Stimulated activated CD4-positive, alpha-beta T cell treated with anti-CD3 and anti-CD28 coated beads, TNF-alpha, amount 100 ng/mL, for 1 hour (primary cell): ENCODE measurements at regions not wholly inside any gene's neighbourhood (a gene's known extent, or its start where the extent isn't known, plus 50 kb on each side); places are given as distances from the start of the nearest gene placed in this dataset.

Source experiments
- DNase-seq, 3 donors: peaks; one replicate each; pipeline ENCODE4 v3.0.0-alpha.2; 2020; ENCODE audit warnings: low read depth in 3 of 3, low spot score in 1 of 3

GRCh38 chr5:138666226-138666742 is 86.9 kb upstream of the CTNNA1 start:
- no peak for DNase-seq

GRCh38 chr5:138665261-138665660 is 88.0 kb upstream of the CTNNA1 start:
- no peak for DNase-seq

DNA sequence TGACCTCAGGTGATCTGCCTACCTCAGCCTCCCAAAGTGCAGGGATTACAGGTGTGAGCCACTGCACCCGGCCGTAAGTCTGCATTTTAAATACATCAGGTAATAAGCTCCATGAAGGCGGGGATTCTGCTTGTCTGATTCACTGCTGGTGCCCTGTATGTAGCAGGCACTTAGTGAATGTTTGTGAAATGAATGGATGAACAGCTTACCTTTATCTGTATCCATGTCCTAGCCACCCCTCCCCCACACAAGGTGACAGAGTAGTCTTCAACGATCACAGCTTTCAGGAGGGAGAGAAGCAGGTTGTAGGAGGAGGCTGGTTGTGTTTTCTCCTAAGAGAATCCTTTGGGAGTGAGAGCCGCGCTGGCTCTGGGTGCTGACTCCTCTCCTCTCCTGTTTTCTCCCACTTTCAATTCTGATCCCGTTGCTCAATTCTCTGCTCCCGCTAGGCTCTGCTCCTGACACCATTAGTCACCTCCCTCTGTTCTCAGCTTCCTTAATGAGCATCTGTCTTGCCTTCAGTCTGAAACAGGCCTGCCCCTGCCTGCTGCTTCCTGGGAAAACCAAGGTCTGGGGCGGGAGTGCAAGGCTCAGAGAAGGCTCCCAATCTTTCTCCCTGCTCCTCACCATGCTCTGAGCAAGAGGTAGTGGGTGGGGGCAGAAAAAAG is 88.8 kb upstream of the CTNNA1 start:
- no peak for DNase-seq

DNA sequence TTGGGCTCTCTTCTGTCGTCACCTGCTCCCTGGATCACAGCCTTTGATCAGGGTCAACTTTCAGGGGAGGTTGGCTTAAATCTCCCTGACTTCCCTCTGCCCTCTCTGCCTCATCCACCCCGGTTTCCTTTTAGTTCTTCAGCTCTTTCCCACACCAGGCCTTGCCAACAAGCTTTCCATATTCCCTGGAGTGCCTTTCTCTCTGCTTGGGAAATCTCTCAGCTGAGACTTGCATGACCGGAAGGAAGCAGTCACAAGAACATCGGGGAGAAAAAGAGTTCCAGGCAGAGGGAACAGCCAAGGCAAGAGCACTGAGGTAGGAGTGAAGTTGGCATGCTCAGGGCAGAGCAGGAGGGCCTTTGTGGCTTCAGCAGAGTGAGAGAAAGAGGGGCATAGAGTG is 88.4 kb upstream of the HSPA9 start:
- DNase-seq: no peak

GRCh38 chr5:138663009-138663408 is 87.8 kb upstream of the HSPA9 start:
- DNase-seq: no peak

GRCh38 chr5:138662599-138662998 is 87.4 kb upstream of the HSPA9 start:
- no peak for DNase-seq

- DNase-seq: no peak
These were observed 86.8 kb upstream of the HSPA9 start for GRCh38 chr5:138661991-138662434.

DNA sequence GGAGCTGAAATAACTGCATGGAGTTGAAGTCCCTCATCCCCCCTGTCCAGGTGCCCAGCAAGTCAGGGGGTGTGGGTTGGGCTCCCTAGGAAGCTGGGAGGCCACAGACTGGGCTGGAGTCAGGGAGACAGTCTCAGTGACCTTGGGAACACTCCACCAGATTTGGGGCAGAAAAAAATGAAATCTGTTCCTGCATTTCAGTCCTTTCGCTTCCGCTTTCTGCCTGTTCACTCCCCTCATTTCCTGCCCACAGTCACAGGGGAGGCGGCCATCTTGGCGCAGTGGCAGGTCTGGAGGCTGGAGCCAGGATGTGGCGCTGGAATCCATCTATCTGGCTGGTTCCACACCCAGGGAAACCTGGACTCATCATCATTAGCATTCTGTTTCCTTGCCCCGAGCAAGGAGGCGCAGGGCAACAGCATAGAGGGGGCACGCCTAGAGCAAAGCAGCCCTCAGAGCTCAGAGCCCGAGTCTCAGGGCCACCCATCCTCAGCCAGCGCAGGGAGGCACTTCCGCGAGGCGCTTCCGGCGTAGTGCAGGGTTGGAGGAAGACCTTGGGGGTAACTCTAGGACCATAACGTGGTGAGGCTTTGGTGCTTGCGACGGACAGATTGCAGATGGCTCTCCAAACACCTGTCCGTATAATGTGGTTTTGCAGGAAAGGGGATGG is 86.2 kb upstream of the HSPA9 start:
- no peak for DNase-seq

DNA sequence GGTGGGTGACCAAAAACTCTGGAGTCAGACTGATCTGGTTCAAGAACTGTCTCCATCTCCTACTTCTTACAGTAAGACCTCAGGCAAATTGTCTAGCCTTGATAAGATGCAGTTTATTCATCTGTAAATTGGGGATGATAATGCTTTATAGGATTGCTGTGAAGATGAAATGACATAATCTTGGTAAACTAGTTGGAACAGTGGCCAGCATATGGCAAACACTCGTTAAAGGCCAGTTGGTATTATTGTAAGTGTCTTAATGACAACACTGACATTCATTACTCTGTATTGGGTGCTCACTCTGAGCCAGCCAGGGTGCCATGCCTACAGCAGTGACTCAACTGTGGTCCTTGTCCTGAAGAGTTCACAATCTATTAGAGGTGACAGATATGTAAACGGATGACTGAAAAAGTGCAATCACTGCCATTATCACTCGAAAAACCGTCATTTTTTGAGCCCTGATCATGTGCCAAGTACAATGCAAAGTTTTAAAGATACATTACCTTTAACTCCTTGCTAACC is 84.9 kb upstream of the HSPA9 start:
- no peak for DNase-seq

- DNase-seq: no peak
These were observed 84.4 kb upstream of the HSPA9 start for GRCh38 chr5:138659561-138659960.

DNA sequence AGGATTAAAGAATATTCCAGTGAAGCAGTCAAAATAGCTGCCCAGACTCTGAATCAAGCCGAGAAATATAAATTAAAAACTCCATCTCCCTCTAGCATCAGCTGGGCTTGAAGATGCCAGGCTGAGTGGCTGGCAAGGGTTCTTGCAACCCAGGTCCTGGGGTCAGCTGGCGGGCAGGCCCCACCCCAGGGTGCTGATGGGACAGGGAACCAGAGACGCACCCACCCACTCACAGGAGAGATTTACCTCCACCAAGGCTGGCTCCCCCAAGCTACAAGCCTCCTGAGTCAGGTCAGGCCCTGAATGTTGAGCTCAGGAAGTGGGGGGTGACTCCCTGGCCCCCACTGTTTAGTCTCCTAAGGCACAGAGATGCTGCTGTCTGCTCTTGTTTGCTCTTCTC is 83.9 kb upstream of the HSPA9 start:
- DNase-seq: no peak

GRCh38 chr5:138658676-138659075 is 83.5 kb upstream of the HSPA9 start:
- no peak for DNase-seq

DNA sequence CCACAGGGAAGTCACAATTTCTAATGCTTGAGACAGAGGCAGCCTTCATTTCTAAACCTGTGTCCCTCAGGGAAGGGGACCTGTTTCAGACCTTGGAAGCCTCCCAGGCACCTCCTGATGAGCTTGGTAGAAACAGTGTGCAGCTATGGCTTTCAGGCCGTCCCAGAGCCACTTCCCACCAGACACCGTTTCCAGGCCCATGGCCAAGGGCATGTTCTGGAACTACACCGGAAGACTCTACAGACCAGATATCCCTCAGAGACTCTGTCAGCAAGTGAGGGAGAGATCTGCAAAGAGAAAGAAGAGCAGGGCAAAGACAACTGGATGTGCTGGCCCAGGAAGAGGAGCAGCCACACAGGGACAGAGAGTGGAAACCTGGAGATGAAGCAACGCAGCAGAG is 82.2 kb upstream of the HSPA9 start:
- DNase-seq: no peak

DNA sequence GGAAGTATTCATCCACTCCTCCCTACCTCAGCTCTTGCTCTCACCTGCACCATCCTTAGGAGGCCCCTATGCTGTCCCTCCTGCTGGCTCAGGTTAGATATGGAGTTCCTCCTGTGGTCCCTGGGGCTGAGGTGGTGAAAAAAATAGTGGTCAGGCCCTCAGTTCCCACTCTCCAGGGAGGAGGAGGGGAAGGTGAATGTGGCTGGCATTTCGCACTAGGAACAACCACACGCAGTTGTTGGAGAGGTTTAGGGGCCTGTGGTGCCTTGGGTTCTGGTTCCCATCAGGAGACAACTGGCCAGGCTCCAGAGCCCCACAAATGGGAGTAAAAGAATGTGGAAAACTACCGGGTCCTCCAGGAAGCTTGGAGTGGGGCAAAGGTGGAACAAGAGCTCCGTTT is 81.7 kb upstream of the HSPA9 start:
- DNase-seq: no peak

DNA sequence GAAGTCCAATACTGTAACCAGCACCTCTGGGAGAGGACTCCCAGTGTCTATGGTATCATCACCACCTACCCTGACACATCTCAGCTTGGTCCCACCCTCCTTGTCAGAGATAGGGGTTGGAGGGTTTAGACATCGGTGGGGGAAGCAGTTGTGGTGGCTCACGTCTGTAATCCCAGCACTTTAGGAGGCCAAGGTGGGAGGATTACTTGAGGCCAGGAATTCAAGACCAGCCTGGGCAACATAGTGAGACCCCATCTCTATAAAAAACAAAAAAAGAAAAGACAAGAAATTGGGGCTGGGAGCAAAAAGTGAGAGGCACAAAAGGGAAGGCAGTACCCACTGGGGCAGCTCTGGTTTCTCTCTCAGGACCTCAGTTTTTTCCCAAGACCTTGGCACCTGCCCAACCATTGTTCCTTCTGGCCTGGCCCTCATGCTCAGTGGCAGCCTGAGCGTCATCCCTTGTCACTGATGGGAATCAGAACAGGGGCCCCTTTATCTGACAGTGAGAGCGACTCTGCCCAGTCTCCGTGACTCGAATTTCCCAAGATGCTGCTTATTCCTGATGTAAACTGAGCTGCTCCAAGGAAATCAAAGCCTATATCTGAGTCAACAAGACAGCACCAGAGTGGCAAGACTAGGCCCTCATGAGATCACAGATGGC is 80.5 kb upstream of the HSPA9 start:
- DNase-seq: no peak

GRCh38 chr5:138654281-138654867 is 79.2 kb upstream of the HSPA9 start:
- peak; percentile 18 to 51 (median 35) for DNase-seq

DNA sequence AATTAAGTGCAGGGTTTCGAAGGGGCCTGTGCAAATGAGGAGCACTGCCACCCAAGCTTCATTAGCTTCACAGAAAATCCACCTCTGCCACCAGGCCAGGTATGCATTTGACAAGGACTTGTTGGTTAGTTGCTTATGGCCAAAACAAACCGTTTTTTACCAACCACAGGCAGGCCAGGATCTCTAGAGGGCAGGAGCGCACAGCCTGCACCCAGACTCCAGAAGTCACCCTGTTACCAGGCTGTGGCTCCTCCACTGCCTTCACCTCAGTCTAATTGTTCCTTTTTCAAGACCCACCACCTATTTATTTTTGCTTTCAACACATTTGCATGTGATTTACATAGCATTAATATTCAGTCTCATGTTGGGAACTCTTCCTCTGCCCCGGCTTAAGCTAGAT is 78.3 kb upstream of the HSPA9 start:
- DNase-seq: no peak

DNA sequence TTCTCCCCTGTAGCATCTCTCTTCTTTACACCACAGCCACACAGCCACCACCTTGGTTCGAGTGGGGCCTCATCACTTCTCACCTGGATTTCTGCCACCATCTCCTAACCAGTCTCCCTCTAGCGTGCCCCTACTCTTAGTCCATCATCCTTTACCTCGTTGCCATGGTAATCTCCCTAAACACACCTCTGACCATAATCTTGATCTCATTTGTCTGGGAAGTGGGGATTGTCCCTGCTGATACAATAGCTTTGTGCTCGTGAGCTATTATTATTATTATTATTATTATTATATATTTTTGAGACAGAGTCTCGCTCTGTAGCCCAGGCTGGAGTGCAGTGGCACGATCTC is 76.5 kb upstream of the HSPA9 start:
- no peak for DNase-seq

GRCh38 chr5:138651058-138651766 is 76.0 kb upstream of the HSPA9 start:
- DNase-seq: no peak

DNA sequence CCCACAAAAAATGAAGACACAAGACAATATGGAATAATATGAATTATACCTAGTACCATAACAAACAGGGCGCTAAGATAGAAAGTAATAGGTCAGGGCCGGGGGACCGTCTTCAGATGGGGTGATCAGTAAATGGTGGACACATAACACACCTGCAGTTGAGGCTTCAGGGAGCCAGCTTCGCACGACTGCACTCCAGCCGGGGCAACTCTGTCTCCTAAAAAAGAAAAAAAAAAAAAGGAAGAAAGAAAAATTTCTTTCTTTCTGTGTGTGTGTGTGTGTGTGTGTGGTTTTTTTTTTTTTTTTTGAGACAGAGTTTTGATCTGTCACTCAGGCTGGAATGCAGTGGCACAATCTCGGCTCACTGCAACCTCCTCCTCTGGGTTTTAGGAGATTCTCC is 75.0 kb upstream of the HSPA9 start:
- DNase-seq: no peak

- no peak for DNase-seq
These were observed 74.6 kb upstream of the HSPA9 start for GRCh38 chr5:138649775-138650174.
